HG03103 (cell line): ENCODE measurements at regions not wholly inside any gene's neighbourhood (a gene's known extent, or its start where the extent isn't known, plus 50 kb on each side); places are given as distances from the start of the nearest gene placed in this dataset.

Experiments used
- ATAC-seq: cut with Tn5 transposase; IDR thresholded peaks from one replicate; pipeline ENCODE4 v1.9.1; 2021; ENCODE audit warnings: low read depth; ENCODE audit not compliant: unreplicated experiment

DNA sequence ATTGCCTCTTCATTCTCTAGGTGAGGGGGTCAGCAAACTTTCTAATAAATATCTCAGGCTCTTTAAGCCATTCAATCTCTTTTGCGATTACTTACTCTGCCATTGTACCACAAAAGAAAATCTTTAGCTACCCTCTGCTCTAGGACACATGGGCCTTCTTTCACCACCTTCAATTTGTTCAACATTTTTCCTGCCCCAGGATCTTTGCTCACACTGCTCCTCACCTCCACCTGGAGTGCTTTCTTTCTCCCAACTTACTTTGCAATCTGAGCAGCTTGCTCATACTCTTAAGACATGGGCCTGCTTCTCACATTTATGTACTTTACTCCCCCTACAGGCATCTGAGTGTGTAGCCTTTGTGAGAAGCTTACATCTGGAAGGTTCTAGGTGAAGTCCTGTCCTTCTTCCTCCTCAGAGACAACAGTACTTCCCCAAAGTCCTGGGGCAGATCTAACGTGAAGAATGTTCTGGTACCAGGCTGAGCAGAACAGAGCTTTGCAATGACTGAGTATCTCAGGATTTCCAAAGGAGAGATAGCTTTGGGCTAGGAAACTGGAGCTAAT lies 55.0 kb upstream of the PRDM5 start:
- peak; percentile 91 for ATAC-seq

DNA sequence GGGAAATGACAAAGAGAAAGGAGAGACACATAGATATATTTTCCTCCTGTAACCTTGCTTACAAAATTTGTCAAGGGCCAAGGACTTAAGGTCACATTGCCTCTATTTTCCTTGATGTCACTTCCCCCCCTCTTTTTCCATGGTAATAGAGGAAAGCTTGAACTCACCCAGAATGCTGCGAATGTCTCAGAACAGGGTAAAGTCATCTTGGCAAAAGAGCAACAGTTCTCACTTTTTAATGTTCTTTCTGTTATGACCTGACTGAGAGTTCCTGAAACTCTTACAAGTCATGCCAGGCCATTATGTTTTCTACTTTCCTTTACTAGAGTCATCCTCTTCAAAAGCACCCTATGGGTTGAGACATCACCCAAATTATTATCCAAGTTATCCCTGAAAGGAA lies 50.7 kb upstream of the PRDM5 start:
- no peak for ATAC-seq
